ENCODE measurements at regions not wholly inside any gene's neighbourhood (a gene's known extent, or its start where the extent isn't known, plus 50 kb on each side); places are given as distances from the start of the nearest gene placed in this dataset.

DNA sequence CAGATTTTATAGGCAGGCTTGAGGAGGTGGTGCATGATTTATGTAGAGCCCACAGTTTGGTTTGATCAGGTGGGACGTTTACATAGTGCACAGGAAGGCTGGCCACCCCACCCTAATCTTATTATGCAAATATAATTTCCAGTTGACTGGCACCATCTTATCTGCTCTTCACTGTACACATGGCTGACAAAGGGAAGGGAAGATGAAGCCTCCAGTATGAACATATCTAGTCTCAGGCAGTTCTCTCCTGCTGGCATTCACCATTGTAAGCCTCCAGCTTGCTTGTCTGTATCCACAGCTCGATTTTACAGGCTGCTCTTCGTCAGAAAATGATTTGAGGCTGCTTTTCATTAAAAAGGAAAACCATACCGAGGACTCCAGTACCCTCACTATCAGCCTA, 278.3 kb downstream of the TECRL start:
- TF ChIP-seq POLR2AphosphoS5 (IDR thresholded peaks at IDR 0.05; ENCODE audit: low read depth, low read length) = no peak
- no peak for TF ChIP-seq POLR2A (IDR thresholded peaks at IDR 0.05; ENCODE audit: low read depth, low read length)
